ENCODE measurements at regions not wholly inside any gene's neighbourhood (a gene's known extent, or its start where the extent isn't known, plus 50 kb on each side); places are given as distances from the start of the nearest gene placed in this dataset.
"Not testable (repeated sequence)": the region's sequence is repeated elsewhere in the genome, so short reads cannot be mapped to it uniquely, and the experiment has no call there.

GRCh38 chr2:31770741-31771140, 190.0 kb upstream of the SRD5A2 start:
- H3K9me3 Mint-ChIP-seq, result no peaks in the 10 kb centered on the region
- H3K4me3 Mint-ChIP-seq (ENCODE audit: low read depth), result no peak overlapping the region
- H3K27ac Mint-ChIP-seq, result no peak overlapping the region
- H3K4me1 Mint-ChIP-seq (ENCODE audit: low read depth), result peaks cover 4% of the 10 kb centered on the region
- DNase-seq (ENCODE audit: low spot score), result no peak
- H3K27me3 Mint-ChIP-seq (ENCODE audit: low read depth), result peaks cover 4% of the 10 kb centered on the region
- intact Hi-C loops (cut with micrococcal nuclease), result no loop called here
- no peaks in the 10 kb centered on the region for H3K36me3 Mint-ChIP-seq (ENCODE audit: low read depth)

GRCh38 chr2:31765078-31765945, 184.6 kb upstream of the SRD5A2 start:
- Mint-ChIP-seq H3K36me3 (ENCODE audit: low read depth) (no peaks in the 10 kb centered on the region), H3K9me3 (no peaks in the 10 kb centered on the region), H3K4me1 (ENCODE audit: low read depth) (no peaks in the 10 kb centered on the region), H3K27ac (no peak overlapping the region), H3K27me3 (ENCODE audit: low read depth) (no peaks in the 10 kb centered on the region), H3K4me3 (ENCODE audit: low read depth) (no peak overlapping the region)
- intact Hi-C loops (cut with micrococcal nuclease), result no loop called here
- DNase-seq (ENCODE audit: low spot score), result no peak

- H3K27ac Mint-ChIP-seq, result no peak overlapping the region
- intact Hi-C loops (cut with micrococcal nuclease), result no loop called here
- no peaks in the 10 kb centered on the region for H3K36me3 Mint-ChIP-seq (ENCODE audit: low read depth)
- no peaks in the 10 kb centered on the region for H3K9me3 Mint-ChIP-seq
- H3K27me3 Mint-ChIP-seq (ENCODE audit: low read depth), result no peaks in the 10 kb centered on the region
- DNase-seq (ENCODE audit: low spot score), result no peak
- no peak overlapping the region for H3K4me3 Mint-ChIP-seq (ENCODE audit: low read depth)
- H3K4me1 Mint-ChIP-seq (ENCODE audit: low read depth), result no peaks in the 10 kb centered on the region
Measured at GRCh38 chr2:31764169-31764568, 183.4 kb upstream of the SRD5A2 start.

- no peak overlapping the region for H3K27ac Mint-ChIP-seq
- intact Hi-C loops (cut with micrococcal nuclease), result no loop called here
- no peaks in the 10 kb centered on the region for H3K9me3 Mint-ChIP-seq
- H3K4me1 Mint-ChIP-seq (ENCODE audit: low read depth), result no peaks in the 10 kb centered on the region
- no peak for DNase-seq (ENCODE audit: low spot score)
- H3K4me3 Mint-ChIP-seq (ENCODE audit: low read depth), result no peak overlapping the region
- H3K36me3 Mint-ChIP-seq (ENCODE audit: low read depth), result no peaks in the 10 kb centered on the region
- peaks cover 2% of the 10 kb centered on the region for H3K27me3 Mint-ChIP-seq (ENCODE audit: low read depth)
Measured at GRCh38 chr2:31762085-31762484, 181.3 kb upstream of the SRD5A2 start.

DNA sequence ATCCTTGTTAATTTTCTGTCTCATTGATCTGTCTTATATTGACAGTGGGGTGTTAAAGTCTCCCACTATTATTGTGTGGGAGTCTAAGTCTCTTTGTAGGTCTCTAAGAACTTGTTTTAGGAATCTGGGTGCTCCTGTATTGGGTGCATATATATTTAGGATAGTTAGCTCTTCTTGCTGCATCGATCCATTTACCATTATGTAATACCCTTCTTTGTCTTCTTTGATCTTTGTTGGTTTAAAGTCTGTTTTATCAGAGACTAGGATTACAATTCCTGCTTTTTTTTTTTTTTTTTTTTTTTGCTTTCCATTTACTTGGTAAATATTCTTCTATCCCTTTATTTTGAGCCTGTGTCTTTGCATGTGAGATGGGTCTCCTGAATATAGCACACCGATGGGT, 176.6 kb upstream of the SRD5A2 start:
- H3K36me3 Mint-ChIP-seq (ENCODE audit: low read depth); H3K4me3 Mint-ChIP-seq (ENCODE audit: low read depth); H3K27me3 Mint-ChIP-seq (ENCODE audit: low read depth); DNase-seq (ENCODE audit: low spot score); intact Hi-C loops (cut with micrococcal nuclease); H3K27ac Mint-ChIP-seq; H3K9me3 Mint-ChIP-seq; H3K4me1 Mint-ChIP-seq (ENCODE audit: low read depth): not testable (repeated sequence)

- intact Hi-C loops (cut with micrococcal nuclease); H3K4me1 Mint-ChIP-seq (ENCODE audit: low read depth); H3K4me3 Mint-ChIP-seq (ENCODE audit: low read depth); H3K36me3 Mint-ChIP-seq (ENCODE audit: low read depth); DNase-seq (ENCODE audit: low spot score); H3K27ac Mint-ChIP-seq; H3K27me3 Mint-ChIP-seq (ENCODE audit: low read depth): not testable (repeated sequence)
- peaks cover 13% of the 10 kb centered on the region for H3K9me3 Mint-ChIP-seq
Measured at GRCh38 chr2:31748746-31749145, 168.0 kb upstream of the SRD5A2 start.

GRCh38 chr2:31748041-31748440, 167.3 kb upstream of the SRD5A2 start:
- intact Hi-C loops (cut with micrococcal nuclease), result no loop called here
- no peak overlapping the region for H3K27ac Mint-ChIP-seq
- peaks cover 13% of the 10 kb centered on the region for H3K9me3 Mint-ChIP-seq
- no peak for DNase-seq (ENCODE audit: low spot score)
- H3K36me3 Mint-ChIP-seq (ENCODE audit: low read depth), result no peaks in the 10 kb centered on the region
- H3K4me1 Mint-ChIP-seq (ENCODE audit: low read depth), result no peaks in the 10 kb centered on the region
- no peaks in the 10 kb centered on the region for H3K27me3 Mint-ChIP-seq (ENCODE audit: low read depth)
- no peak overlapping the region for H3K4me3 Mint-ChIP-seq (ENCODE audit: low read depth)

DNA sequence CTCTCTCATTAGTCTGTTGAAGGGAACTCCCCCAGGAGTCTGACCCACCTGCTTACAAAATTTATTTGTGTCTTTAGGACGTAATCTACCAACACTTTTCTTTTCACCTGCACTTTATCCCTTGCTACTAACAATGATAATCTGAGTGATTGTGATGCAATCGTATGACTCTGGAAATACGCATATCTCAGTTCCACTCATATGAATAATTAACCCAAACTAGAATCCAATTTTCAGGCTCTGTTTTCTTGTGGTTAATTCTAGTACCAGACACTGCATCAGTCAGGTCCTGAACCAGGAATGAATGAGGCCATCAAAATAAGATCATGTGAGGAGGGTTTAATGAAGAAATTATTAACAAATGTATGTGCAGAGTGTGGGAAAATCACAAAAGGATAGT, 158.4 kb upstream of the SRD5A2 start:
- H3K36me3 Mint-ChIP-seq (ENCODE audit: low read depth), result no peaks in the 10 kb centered on the region
- H3K4me3 Mint-ChIP-seq (ENCODE audit: low read depth), result no peak overlapping the region
- no peaks in the 10 kb centered on the region for H3K4me1 Mint-ChIP-seq (ENCODE audit: low read depth)
- no peaks in the 10 kb centered on the region for H3K9me3 Mint-ChIP-seq
- no peak for DNase-seq (ENCODE audit: low spot score)
- no peaks in the 10 kb centered on the region for H3K27me3 Mint-ChIP-seq (ENCODE audit: low read depth)
- intact Hi-C loops (cut with micrococcal nuclease), result no loop called here
- no peak overlapping the region for H3K27ac Mint-ChIP-seq

GRCh38 chr2:31736695-31737454, 156.1 kb upstream of the SRD5A2 start:
- intact Hi-C loops (cut with micrococcal nuclease), result no loop called here
- H3K27me3 Mint-ChIP-seq (ENCODE audit: low read depth), result no peaks in the 10 kb centered on the region
- H3K27ac Mint-ChIP-seq, result no peak overlapping the region
- H3K4me1 Mint-ChIP-seq (ENCODE audit: low read depth), result no peaks in the 10 kb centered on the region
- H3K36me3 Mint-ChIP-seq (ENCODE audit: low read depth), result no peaks in the 10 kb centered on the region
- H3K4me3 Mint-ChIP-seq (ENCODE audit: low read depth), result no peak overlapping the region
- peaks cover 9% of the 10 kb centered on the region for H3K9me3 Mint-ChIP-seq
- DNase-seq (ENCODE audit: low spot score), result no peak

GRCh38 chr2:31735716-31736115, 155.0 kb upstream of the SRD5A2 start:
- Mint-ChIP-seq H3K27ac (no peak overlapping the region), H3K4me1 (ENCODE audit: low read depth) (no peaks in the 10 kb centered on the region), H3K9me3 (peaks cover 9% of the 10 kb centered on the region), H3K36me3 (ENCODE audit: low read depth) (no peaks in the 10 kb centered on the region), H3K4me3 (ENCODE audit: low read depth) (no peak overlapping the region), H3K27me3 (ENCODE audit: low read depth) (no peaks in the 10 kb centered on the region)
- no peak for DNase-seq (ENCODE audit: low spot score)
- intact Hi-C loops (cut with micrococcal nuclease), result no loop called here

DNA sequence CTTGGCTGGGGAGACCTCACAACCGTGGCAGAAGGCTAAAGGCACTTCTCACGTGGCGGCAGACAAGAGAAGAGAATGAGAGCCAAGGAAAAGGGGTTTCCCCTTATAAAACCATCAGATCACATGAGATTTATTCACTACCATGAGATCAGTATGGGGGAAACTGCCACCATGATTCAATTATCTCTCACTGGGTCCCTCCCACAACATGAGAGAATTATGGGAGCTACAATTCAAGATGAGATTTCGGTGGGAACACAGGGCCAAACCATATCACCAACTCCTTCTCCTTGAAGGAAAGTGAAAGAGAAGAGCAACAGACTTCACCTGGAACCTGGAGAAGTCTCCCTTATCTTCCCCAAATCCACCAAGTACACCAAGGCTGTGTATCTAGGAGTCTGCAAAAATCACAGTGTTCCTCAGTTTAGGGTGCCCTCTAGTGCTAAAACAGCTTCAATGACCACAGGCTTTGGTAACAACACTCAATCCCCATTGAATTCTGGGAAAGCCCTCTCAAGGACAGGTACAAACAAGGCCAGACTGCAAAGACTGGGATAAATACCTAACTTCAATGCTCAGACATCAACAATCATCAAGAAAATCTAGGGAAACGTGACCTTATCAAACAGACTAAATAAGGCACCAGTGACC, 148.8 kb upstream of the SRD5A2 start:
- H3K36me3 Mint-ChIP-seq (ENCODE audit: low read depth), result no peaks in the 10 kb centered on the region
- H3K4me1 Mint-ChIP-seq (ENCODE audit: low read depth), result no peaks in the 10 kb centered on the region
- peaks cover 9% of the 10 kb centered on the region for H3K9me3 Mint-ChIP-seq
- H3K27me3 Mint-ChIP-seq (ENCODE audit: low read depth), result peaks cover 2% of the 10 kb centered on the region
- H3K27ac Mint-ChIP-seq, result no peak overlapping the region
- no peak overlapping the region for H3K4me3 Mint-ChIP-seq (ENCODE audit: low read depth)
- DNase-seq (ENCODE audit: low spot score), result no peak
- intact Hi-C loops (cut with micrococcal nuclease), result no loop called here

- H3K27ac Mint-ChIP-seq, result no peak overlapping the region
- intact Hi-C loops (cut with micrococcal nuclease), result no loop called here
- H3K27me3 Mint-ChIP-seq (ENCODE audit: low read depth), result peaks cover 2% of the 10 kb centered on the region
- DNase-seq (ENCODE audit: low spot score), result no peak
- no peaks in the 10 kb centered on the region for H3K4me1 Mint-ChIP-seq (ENCODE audit: low read depth)
- no peak overlapping the region for H3K4me3 Mint-ChIP-seq (ENCODE audit: low read depth)
- H3K9me3 Mint-ChIP-seq, result peaks cover 9% of the 10 kb centered on the region
- H3K36me3 Mint-ChIP-seq (ENCODE audit: low read depth), result no peaks in the 10 kb centered on the region
Measured at GRCh38 chr2:31729065-31729439, 148.3 kb upstream of the SRD5A2 start.
